GM12864 (cell line): ENCODE measurements at regions not wholly inside any gene's neighbourhood (a gene's known extent, or its start where the extent isn't known, plus 50 kb on each side); places are given as distances from the start of the nearest gene placed in this dataset.

Source experiments
- DNase-seq: peaks from one replicate; pipeline ENCODE4 v3.0.0-alpha.2; 2011; ENCODE audit warnings: low read depth
- H3K4me3 ChIP-seq: 2 replicates; pipeline ENCODE4 v1.5.1; 2011; ENCODE audit warnings: mild to moderate bottlenecking, low read depth, low read length, control low read depth
- TF ChIP-seq, protein P1 (sequence below): IDR thresholded peaks from 2 replicates; pipeline ENCODE4 v1.5.1; 2011; ENCODE audit warnings: low read depth, mild to moderate bottlenecking, moderate library complexity, low read length, control low read depth, inconsistent platforms; ENCODE audit errors: missing control alignments

DNA sequence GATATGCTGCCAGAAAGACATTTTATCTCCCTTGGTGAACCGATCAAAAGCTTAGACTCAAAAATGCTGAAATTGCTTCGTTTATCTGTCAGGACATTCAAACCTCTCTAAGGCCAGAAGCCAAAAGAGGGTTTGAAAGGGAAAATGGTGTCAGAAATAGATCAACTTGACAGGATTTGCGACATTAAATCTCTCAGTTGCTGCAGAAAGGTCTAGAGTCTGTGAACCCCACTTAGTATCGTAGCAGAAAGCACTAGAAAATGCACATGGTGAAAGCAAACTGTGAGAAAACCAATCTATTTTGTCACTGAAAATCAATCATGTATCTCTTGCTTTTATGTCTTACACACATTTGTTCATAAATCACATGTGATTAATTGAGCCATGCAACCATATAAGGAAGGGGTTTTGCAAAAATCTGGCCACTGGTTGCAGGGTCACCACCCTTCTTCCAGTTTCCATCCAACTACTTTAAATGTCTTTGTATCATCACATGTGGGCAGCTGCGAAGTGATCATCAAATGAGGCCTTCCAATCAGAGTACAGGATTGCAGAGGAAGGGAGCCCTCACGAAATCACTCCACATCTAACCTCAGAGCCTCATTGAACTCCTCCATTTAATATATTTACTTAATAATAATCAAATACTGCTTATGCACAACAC is 347.2 kb upstream of the ANXA10 start:
- TF ChIP-seq, protein P1, sequence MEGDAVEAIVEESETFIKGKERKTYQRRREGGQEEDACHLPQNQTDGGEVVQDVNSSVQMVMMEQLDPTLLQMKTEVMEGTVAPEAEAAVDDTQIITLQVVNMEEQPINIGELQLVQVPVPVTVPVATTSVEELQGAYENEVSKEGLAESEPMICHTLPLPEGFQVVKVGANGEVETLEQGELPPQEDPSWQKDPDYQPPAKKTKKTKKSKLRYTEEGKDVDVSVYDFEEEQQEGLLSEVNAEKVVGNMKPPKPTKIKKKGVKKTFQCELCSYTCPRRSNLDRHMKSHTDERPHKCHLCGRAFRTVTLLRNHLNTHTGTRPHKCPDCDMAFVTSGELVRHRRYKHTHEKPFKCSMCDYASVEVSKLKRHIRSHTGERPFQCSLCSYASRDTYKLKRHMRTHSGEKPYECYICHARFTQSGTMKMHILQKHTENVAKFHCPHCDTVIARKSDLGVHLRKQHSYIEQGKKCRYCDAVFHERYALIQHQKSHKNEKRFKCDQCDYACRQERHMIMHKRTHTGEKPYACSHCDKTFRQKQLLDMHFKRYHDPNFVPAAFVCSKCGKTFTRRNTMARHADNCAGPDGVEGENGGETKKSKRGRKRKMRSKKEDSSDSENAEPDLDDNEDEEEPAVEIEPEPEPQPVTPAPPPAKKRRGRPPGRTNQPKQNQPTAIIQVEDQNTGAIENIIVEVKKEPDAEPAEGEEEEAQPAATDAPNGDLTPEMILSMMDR: no peak
- no peak for DNase-seq
- H3K4me3 ChIP-seq: no peak overlapping the region

DNA sequence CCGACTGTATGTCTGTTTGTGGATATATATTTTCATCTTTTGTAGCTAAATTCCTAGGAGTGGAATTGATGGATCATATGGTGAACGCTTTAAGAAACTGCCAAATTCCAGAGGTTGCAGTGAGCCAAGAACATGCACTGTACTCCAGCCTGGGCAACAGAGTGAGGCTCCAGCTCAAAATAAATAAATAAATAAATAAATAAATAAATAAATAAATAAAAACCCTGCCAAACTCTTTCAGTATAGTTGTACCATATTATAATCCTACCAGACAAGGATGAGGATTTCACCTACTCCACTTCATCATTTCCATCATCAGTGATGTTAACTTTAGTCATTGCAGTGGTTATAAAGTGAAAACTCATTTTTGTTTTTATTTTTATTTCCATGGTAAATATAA is 325.1 kb upstream of the ANXA10 start:
- no peak for DNase-seq
- no peak overlapping the region for H3K4me3 ChIP-seq
- TF ChIP-seq, protein P1: no peak

DNA sequence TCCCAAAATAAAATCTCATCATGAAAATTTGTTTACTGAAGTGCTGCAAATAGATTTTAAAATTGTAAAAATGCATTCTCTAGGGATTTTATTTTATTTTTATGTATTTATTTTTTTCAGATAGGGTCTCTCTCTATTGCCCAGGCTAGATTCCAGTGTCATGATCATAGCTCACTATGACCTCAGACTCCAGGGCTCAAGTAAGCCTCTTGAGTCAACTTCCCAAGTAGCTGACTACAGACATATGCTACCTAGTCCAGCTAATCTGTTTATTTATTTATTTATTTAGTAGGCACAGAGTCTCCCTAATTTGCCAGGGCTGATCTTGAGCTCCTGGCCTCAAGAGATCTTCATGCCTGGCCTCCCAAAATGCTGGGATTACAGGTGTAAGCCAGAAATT is 317.7 kb upstream of the ANXA10 start:
- H3K4me3 ChIP-seq: no peak overlapping the region
- no peak for DNase-seq
- TF ChIP-seq, protein P1: no peak

DNA sequence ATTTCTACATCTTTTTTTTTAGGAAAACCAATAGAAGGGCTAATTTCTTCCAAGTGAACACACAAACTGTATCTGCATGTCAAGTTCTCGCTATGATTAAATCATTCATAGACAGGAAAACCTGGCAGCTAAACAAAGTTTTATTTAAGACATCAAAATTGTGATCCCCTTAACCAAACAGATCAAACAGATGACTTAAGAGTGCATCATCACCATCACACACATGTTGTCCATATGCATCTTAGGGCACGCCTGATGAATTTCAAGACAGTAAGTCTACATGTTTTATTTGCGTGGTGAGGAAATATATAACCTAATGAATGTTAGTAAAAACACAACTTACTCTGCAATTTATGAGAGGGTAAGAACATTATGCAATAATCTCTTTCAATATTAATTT is 317.0 kb upstream of the ANXA10 start:
- no peak overlapping the region for H3K4me3 ChIP-seq
- TF ChIP-seq, protein P1: no peak
- DNase-seq: no peak

DNA sequence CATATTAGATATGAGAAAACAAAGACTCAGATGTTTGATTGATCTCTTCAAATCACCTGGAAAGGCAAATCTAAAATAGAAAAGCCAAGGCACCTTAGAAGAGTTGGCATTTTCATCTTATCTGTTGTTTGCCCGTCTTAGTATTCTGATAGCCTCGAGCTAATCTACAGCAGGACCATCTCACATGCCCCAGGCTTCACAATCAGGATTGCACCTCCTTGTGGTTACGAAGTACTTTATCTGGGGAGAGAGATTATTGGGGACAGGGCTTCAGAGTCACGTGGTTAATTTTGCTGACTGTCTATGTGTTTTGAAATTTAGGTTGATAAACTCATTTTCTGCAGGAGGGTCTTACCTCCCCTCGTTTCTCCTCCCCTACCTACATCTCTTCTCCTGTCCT is 313.1 kb upstream of the ANXA10 start:
- TF ChIP-seq, protein P1: no peak
- H3K4me3 ChIP-seq: no peak overlapping the region
- DNase-seq: no peak

DNA sequence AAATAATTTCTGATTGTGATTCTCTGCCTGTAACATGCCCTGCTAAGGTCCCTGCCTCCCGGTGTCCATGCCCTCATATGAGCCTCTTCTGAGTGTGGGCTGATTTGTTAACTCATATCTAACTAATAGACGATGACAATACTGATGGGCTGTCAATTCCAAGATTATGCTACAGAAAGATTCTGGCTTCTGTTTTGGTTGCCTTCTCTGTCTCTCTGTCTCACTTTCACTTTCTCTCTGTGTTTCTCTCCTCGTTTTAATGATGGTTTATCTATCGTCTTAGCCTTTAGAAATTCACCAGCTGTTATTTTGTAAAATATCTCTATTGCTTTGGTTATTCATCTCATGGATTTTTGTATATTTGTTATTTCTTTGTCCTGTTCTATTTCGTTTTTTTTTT is 312.5 kb upstream of the ANXA10 start:
- no peak overlapping the region for H3K4me3 ChIP-seq
- TF ChIP-seq, protein P1: no peak
- DNase-seq: no peak

DNA sequence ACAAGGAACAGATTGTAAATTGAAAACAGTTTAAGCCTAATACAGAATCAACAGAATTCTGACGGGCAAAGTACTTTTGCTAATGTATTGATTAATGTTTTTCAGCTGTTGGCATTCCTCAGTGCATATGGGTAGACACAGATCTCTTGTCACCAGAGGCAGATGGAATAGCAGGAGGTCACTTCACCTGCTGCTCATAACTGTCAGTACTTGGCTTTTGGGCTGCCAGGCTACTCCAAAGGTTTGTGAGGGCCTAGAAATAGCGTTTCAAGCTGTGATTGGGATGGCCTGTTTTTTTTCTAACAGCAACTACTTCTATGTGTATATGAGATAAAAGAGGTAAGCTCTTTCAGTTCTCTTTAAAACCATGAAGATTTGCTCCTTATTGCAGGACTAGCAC is 307.5 kb upstream of the ANXA10 start:
- DNase-seq: no peak
- no peak overlapping the region for H3K4me3 ChIP-seq
- TF ChIP-seq, protein P1: no peak
